NT2/D1 (cell line): ENCODE measurements at regions not wholly inside any gene's neighbourhood (a gene's known extent, or its start where the extent isn't known, plus 50 kb on each side); places are given as distances from the start of the nearest gene placed in this dataset.

Experiments used
- DNase-seq: peaks from one replicate; pipeline ENCODE4 v3.0.0-alpha.2; 2011; ENCODE audit warnings: low read depth, low spot score
- H3K27me3 ChIP-seq: 2 replicates; pipeline ENCODE4 v1.6.0; 2011; ENCODE audit warnings: mild to moderate bottlenecking; ENCODE audit not compliant: insufficient read length, insufficient read depth
- H3K36me3 ChIP-seq: 2 replicates; pipeline ENCODE4 v1.6.1; 2011; ENCODE audit warnings: mild to moderate bottlenecking, low read length, mixed read lengths; ENCODE audit not compliant: insufficient read depth, insufficient read length
- H3K4me1 ChIP-seq: 2 replicates; pipeline ENCODE4 v1.5.1; 2011; ENCODE audit not compliant: insufficient read depth, insufficient read length
- H3K4me3 ChIP-seq: 2 replicates; pipeline ENCODE4 v1.5.1; 2011; ENCODE audit warnings: low read depth; ENCODE audit not compliant: insufficient read length
- H3K9ac ChIP-seq: 2 replicates; pipeline ENCODE4 v1.6.0; 2011; ENCODE audit warnings: low read depth; ENCODE audit not compliant: insufficient read length
- H3K9me3 ChIP-seq: 2 replicates; pipeline ENCODE4 v1.5.1; 2011; ENCODE audit warnings: mild to moderate bottlenecking, low read length; ENCODE audit not compliant: insufficient read depth
- SUZ12 ChIP-seq: IDR thresholded peaks from 2 replicates; pipeline ENCODE4 v1.6.1; 2011; ENCODE audit not compliant: insufficient read length, insufficient read depth; ENCODE audit errors: extremely low read depth
- YY1 ChIP-seq: IDR thresholded peaks from 2 replicates; pipeline ENCODE4 v1.6.1; 2011; ENCODE audit not compliant: insufficient read length, insufficient read depth
- ZNF274 ChIP-seq: IDR thresholded peaks from 2 replicates; pipeline ENCODE4 v1.6.1; 2011; ENCODE audit warnings: mild to moderate bottlenecking, low read depth, low read length

GRCh38 chr2:203808046-203808750, 59.4 kb upstream of the CTLA4 start:
- Histone ChIP-seq H3K4me3 (no peak overlapping the region), H3K36me3 (no peaks in the 10 kb centered on the region), H3K4me1 (no peaks in the 10 kb centered on the region), H3K9me3 (no peaks in the 10 kb centered on the region), H3K27me3 (no peaks in the 10 kb centered on the region), H3K9ac (no peak overlapping the region)
- TF ChIP-seq ZNF274 = no peak
- no peak for TF ChIP-seq YY1
- no peak for TF ChIP-seq SUZ12
- DNase-seq = no peak

- no peaks in the 10 kb centered on the region for H3K9me3 ChIP-seq
- no peaks in the 10 kb centered on the region for H3K36me3 ChIP-seq
- no peak for DNase-seq
- TF ChIP-seq ZNF274 (no peak), SUZ12 (no peak), YY1 (no peak)
- H3K4me3 ChIP-seq = no peak overlapping the region
- H3K9ac ChIP-seq = no peak overlapping the region
- H3K4me1 ChIP-seq = no peaks in the 10 kb centered on the region
- H3K27me3 ChIP-seq = no peaks in the 10 kb centered on the region
Measured at GRCh38 chr2:203809084-203809521, 58.5 kb upstream of the CTLA4 start.

GRCh38 chr2:203809991-203810510, 57.5 kb upstream of the CTLA4 start:
- no peaks in the 10 kb centered on the region for H3K27me3 ChIP-seq
- no peak for DNase-seq

GRCh38 chr2:203811491-203812221, 55.9 kb upstream of the CTLA4 start:
- H3K4me1 ChIP-seq = no peaks in the 10 kb centered on the region
- TF ChIP-seq YY1 = no peak
- no peak for TF ChIP-seq SUZ12
- no peak for TF ChIP-seq ZNF274
- no peaks in the 10 kb centered on the region for H3K9me3 ChIP-seq
- no peak for DNase-seq
- no peaks in the 10 kb centered on the region for H3K36me3 ChIP-seq
- H3K9ac ChIP-seq = no peak overlapping the region
- H3K27me3 ChIP-seq = no peaks in the 10 kb centered on the region
- no peak overlapping the region for H3K4me3 ChIP-seq

More at GRCh38 chr2:203809991-203810510, 57.5 kb upstream of the CTLA4 start:
- TF ChIP-seq YY1 (no peak), ZNF274 (no peak), SUZ12 (no peak)
- H3K9ac ChIP-seq = no peak overlapping the region
- no peak overlapping the region for H3K4me3 ChIP-seq
- H3K4me1 ChIP-seq = no peaks in the 10 kb centered on the region
- H3K36me3 ChIP-seq = no peaks in the 10 kb centered on the region
- no peaks in the 10 kb centered on the region for H3K9me3 ChIP-seq

- Histone ChIP-seq H3K9ac (no peak overlapping the region), H3K4me1 (no peaks in the 10 kb centered on the region), H3K4me3 (no peak overlapping the region), H3K27me3 (no peaks in the 10 kb centered on the region), H3K36me3 (no peaks in the 10 kb centered on the region), H3K9me3 (no peaks in the 10 kb centered on the region)
- TF ChIP-seq SUZ12 = no peak
- TF ChIP-seq YY1 = no peak
- TF ChIP-seq ZNF274 = no peak
- no peak for DNase-seq
Measured at GRCh38 chr2:203812294-203813221, 55.0 kb upstream of the CTLA4 start.

GRCh38 chr2:203813684-203814083, 53.9 kb upstream of the CTLA4 start:
- H3K9ac ChIP-seq = no peak overlapping the region
- no peaks in the 10 kb centered on the region for H3K36me3 ChIP-seq
- no peak overlapping the region for H3K4me3 ChIP-seq
- H3K27me3 ChIP-seq = no peaks in the 10 kb centered on the region
- H3K9me3 ChIP-seq = no peaks in the 10 kb centered on the region
- no peak for DNase-seq
- no peak for TF ChIP-seq SUZ12
- TF ChIP-seq YY1 = no peak
- TF ChIP-seq ZNF274 = no peak
- H3K4me1 ChIP-seq = no peaks in the 10 kb centered on the region
